CD4-positive, alpha-beta T cell treated with Interleukin-6 for 4 hours (primary cell): ENCODE measurements at regions not wholly inside any gene's neighbourhood (a gene's known extent, or its start where the extent isn't known, plus 50 kb on each side); places are given as distances from the start of the nearest gene placed in this dataset.

Experiments
- DNase-seq: peaks from one replicate; pipeline ENCODE4 v3.0.0-alpha.2; 2020; ENCODE audit warnings: mixed read lengths

DNA sequence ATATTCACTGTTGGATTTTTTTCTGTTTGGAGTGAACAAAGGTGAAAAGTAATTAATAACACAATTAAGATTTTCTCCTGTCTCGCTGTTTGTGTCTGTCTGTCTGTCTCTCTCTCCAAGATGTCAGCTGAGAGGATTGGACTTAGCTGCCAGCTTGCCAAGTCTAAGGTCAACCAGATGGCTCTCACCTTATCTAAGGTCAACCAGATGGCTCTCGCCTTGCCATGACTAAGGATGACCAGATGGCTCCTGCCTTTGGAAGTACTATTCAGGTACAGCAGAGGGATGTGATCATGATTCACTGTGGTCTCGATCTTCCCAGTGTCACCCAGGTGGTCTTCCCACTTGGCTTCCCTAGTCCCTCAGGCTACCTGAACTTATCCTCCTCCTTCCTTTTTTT, 1436.4 kb downstream of the UQCRFS1 start:
- no peak for DNase-seq

DNA sequence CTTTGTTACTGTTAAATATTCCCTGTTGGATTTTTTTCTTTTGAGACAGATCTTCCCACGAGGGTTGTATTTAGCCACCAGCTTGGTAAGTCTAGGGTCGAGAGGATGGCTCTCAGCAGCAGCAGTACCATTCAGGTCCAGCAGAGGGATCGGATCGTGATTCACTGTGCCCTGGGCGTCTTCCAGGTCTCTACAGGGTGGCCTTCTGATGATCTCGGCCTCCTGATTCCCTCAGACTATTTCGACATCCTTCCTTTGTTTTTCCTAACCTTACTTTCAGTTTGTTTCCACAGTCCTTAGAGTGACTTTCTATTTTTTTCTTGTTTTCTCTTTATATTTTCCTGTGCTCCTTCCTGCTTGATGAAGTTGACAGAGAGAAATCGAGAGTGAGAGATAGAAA, 1436.9 kb downstream of the UQCRFS1 start:
- no peak for DNase-seq

DNA sequence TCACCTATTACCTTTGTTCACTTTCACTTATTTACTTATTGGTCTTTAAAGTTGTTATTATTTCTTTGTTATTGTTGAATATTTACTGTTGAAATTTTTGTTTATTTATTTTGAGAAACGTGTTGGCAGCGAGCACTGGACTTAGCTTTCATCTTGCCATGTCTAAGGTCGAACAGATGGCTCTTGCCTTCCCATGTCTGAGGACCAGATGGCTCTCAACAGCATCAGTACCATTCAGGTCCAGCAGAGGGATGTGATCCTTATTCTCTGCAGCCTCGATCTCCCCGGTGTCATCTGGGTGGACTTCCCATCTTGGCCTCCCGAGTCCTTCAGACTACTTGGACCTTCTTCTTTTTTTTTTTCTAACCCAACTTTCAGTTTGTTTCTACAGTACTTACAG, 1437.6 kb downstream of the UQCRFS1 start:
- DNase-seq, result no peak

DNA sequence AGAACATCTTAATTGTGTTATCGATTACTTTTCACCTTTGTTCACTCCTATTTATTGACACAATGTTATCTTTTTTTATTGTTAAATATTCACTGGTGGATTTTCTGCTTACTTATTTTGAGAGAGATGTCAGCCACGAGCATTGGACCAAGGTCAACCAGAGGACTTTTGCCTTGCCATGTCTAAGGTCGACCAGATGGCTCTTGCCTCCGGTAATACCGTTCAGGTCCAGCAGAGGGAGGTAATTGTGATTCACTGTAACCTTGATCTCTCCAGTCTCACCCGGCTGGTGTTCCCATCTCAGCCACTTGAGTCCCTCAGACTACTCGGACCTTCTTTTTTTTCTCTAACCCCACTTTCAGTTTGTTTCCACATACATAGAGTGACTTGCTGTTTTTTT, 1438.1 kb downstream of the UQCRFS1 start:
- no peak for DNase-seq

DNA sequence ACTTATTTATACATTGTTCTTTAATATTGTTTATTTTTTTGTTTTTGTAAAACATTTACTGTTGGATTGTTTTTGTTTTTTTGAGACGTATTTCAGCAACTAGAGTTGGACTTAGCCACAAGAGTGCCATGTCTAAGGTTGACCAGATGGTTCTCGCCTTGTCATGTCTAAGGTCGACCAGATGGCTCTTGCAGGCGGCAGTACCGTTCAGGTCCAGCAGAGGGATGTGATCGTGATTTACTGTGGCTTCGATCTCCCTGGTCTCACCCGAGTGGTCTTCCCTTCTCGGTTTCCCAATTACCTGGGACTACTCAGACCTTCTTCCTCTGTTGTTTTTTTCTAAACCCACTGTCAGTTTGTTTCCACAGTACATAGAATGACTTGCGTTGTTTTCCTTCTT, 1438.6 kb downstream of the UQCRFS1 start:
- DNase-seq, result no peak

DNA sequence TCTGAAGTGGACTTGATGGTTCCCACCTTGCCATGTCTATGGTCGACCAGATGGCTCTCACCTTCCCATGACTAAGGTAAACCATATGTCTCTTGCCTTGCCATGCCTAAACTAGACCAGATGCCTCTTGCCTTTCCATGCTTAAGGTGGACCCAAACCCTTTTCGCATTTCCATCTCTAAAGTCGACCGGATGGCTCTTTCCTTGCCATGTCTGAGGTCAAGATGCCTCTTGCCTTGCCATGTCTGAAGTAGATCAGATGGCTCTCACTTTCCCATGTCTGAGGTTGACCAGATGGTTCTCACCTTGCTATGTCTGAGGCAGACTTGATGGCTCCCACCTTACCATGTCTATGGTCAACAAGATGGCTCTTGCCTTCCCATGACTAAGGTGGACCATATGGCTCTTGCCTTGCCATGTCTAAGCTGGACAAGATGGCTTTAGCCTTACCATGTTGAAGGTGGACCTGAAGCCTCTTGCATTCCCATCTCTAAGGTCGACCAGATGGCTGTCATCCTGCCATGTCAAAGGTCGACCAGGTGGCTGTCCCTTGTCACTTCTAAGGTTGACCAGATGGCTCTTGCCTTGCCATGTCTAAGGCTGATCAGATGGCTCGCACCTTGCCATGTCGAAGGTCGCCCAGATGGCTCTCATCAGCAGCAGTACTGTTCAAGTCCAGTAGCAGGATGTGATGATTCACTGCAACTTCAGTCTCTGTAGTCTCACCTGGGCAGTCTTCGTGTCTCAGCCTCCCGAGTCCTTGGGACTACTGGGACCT, 1439.4 kb downstream of the UQCRFS1 start:
- DNase-seq, result no peak

DNA sequence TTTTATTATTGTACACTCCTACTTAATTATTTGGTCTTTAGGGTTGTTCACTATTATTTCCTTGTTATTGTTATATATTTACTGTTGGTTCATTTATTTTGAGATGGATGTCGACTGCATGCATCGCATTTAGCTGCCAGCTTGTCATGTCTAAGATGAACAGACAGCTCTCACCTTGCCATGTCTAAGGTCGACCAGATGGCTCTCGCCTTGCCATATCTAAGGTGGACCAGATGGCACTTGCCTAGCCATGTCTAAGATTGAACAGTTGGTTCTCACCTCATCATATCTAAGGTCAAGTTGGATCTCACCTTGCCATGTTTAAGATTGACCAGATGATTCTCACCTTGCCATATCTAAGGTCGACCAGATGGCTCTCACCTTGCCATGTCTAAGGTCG, 1440.9 kb downstream of the UQCRFS1 start:
- DNase-seq, result no peak

DNA sequence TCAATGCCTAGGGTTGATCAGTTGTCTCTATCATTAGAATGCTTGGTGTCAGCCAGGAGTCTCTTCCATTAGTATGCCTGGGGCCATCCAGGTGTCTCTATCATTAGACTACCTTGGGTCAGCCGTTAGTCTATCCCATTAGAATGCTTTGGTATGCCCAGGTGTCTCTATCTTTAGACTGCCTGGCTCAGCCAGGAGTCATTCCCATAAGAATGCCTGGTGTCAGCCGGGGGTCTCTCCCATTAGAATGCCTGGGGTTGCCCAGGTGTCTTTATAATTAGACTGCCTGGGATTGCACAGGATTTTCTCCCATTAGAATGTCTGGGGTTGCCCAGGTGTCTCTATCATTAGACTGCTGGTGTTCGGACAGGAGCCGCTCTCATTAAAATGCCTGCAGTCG, 1442.9 kb downstream of the UQCRFS1 start:
- DNase-seq, result no peak

DNA sequence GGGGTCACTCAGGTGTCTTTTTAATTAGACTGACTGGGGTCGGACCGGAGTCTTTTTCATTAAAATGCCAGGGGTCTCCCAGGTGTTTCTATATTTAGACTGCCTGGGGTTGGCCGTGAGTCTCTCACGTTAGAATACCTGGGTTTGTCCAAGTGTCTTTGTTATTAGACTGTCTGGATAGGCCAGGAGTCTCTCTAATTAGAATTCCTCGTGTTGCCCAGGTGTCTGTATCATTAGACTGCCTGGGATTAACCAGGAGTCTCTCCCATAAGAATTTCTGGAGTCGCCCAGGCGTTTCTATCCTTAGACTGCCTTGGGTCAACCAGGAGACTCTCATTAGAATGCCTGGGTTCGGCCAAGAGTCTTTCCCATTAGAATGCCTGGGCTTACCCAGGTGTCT, 1445.7 kb downstream of the UQCRFS1 start:
- no peak for DNase-seq

DNA sequence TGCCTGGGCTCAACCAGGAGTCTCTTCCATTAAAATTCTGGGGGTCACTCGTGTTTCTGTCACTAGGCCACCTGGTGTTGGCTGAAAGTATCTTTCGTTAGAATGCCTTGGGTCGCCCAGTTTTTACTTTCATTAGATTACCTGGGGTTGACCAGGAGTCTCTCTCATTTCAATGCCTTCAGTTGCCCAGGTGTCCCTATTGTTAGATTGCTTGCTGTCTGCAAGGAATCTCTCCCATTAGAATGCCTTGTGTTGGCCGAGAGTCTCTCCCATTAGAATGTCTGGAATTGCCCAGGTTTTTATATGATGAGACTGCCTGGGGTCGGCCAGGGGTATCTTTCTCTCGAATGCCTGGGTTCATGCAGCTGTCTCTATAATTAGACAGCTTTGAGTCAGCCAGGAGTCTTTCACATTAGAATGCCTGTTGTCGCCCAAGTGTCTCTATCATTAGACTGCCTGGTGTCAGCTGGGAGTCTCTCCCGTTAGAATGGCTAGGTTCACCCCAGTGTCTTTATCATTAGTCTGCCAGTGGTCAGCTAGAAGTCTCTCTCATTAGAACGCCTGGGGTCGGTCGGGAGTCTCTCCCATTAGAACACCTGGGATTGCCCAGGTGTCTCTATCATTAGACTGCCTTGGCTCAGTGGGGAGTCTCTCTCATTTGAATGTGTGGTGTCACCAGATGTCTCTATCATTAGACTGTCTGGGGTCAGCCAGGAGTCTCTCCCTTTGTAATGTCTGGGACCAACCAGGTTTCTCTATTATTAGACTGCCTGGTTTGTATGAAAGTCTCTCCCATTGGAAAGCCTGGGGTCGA, 1446.8 kb downstream of the UQCRFS1 start:
- DNase-seq, result no peak

DNA sequence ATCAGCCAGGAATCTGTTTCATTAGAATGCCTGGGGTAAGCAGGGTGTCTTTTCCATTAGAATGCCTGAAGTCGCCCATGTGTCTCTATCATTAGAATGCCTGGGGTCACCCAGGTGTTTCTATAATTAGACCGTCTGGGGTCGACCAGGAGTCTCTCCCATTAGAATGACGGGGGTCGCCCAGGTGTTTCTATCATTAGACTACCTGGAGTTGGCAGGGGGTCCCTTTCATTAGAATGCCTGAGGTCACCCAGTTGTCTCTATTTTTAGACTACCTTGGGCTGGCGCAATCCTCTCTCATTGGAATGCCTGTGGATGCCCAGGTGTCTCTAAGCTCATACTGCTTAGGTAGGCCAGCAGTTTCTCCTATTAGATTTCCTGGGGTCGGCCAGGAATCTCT, 1447.6 kb downstream of the UQCRFS1 start:
- DNase-seq, result no peak

DNA sequence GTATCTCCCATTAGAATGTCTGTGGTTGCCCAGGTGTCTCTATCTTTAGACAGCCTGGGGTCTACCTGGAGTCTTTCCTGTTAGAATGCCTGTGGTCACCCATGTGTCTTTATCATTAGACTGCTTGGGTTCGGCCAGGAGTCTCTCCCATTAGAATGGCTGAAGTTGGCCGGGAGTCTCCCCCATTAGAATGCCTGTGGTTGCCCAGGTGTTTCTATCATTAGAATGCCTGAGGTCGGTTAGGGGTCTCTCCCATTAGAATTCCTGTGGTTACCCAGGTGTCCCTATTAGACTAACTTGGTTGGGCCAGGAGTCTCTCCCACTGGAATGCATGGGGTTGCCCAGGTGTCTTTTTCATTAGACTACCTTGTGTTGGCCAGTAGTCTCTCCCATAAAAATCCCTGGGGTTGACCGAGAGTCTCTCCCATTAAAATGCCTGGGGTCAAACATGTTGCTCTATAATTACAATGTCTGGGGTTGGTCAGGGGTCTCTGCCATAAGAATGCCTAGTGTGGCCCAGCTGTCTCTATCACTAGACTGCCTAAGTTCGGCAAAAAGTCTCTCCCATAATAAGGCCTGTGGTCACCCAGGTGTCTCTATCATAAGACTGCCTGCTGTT, 1448.7 kb downstream of the UQCRFS1 start:
- no peak for DNase-seq

DNA sequence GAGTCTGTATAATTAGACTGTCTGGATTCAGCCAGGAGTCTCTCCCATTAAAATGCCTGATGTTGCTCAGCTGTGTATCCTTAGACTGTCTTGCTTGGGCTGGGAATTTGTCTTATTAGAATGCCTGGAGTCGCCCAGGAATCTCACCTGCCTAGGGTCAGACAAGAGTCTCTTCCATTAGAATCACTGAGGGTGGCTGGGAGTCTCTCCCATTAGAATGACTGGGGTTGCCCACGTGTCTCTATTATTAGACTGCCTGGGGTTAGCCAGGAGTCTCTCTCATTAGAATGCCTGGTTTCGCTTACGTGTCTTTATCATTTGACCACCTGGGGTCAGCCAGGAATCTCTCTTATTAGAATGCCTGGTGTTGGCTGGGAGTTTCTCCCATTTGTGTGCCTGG, 1450.0 kb downstream of the UQCRFS1 start:
- DNase-seq, result no peak

DNA sequence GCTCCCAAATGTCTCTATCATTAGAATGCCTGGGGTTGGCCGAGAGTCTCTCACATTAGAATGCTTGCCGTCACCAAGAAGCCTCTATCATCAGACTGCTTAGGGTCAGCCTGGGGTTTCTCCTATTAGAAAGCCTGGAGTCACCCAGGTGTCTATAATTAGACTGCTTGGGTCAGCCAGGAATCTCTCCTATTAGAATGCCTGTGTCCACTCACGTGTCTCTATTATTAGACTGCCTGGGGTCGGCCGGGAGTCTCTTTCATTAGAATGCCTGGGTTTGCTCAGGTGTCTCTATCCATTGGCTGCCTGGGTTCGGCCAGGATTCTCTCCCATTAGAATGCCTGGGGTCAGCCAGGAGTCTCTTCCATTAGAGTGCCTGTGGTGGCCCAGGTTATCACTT, 1453.1 kb downstream of the UQCRFS1 start:
- no peak for DNase-seq

DNA sequence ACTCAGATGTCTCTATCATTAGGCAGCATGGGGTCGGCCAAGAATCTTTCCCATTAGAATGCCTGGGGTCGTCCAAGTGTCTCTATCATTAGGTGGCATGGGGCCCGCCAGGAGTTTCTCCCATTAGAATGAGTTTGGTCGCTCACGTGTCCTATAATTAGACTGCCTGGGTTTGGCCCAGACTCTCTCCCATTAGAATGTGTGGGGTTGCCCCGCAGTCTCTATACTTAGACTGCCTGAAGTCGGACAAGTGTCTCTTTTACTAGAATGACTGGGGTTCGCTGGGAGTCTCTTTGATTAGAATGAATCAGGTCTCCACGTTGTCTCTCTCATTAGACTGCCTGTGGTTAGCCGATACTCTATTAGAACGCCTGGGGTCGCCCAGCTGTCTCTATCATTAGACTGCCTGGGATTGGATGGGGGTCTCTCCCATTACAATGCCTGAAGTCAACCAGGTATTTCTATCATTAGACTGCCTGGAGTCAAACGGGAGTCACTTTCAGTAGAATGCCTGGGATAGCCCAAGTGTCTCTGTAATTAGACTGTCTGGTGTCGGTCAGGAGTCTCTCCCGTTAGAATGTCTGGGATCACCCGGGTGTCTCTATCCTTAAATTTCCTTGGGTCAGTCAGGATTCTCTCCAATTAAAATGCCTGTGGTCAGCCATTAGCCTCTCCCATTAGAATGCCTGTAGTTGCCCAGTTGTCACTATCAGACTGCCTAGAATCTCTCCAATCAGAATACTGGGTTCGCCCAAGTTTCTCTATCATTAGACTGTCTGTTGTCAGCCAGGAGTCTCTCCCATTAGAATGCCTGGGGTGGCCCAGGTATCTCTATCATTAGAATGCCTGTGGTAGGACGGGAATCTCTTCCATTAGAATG, 1454.1 kb downstream of the UQCRFS1 start:
- DNase-seq, result no peak

DNA sequence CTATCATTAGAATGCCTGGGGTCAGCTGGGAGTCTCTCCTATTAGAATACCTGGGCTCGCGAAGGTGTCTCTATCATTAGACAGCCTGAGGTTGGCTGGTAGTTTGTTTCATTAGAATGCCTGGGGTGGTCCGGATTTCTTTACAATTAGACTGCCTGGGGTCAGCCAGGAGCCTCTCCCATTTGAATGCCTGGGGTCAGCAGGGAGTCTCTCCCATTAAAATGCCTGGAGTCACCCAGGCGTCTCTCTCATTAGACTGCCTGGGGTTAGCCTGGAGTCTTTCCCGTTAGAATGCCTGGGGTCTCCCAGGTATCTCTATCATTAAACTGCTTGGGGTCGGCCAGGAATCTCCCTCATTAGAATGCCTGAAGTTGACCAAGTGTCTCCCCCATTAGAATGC, 1458.3 kb downstream of the UQCRFS1 start:
- no peak for DNase-seq

DNA sequence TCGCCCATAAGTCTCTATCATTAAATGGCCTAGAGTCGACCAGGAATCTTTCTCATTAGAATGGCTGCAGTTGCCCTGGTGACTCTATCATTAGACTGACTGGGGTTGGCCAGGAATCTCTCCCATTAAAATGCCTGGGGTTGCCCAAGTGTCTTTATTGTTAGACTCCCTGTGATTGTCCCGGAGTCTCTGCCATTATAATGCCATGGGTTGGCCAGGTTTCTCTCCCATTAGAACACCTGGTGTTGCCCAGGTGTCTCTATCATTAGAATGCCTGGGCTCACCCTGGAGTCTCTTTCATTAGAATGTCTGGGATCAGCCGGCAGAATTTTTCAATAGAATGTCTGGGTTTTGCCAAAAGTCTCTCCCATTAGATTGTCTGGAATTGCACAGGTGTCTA, 1459.3 kb downstream of the UQCRFS1 start:
- no peak for DNase-seq

DNA sequence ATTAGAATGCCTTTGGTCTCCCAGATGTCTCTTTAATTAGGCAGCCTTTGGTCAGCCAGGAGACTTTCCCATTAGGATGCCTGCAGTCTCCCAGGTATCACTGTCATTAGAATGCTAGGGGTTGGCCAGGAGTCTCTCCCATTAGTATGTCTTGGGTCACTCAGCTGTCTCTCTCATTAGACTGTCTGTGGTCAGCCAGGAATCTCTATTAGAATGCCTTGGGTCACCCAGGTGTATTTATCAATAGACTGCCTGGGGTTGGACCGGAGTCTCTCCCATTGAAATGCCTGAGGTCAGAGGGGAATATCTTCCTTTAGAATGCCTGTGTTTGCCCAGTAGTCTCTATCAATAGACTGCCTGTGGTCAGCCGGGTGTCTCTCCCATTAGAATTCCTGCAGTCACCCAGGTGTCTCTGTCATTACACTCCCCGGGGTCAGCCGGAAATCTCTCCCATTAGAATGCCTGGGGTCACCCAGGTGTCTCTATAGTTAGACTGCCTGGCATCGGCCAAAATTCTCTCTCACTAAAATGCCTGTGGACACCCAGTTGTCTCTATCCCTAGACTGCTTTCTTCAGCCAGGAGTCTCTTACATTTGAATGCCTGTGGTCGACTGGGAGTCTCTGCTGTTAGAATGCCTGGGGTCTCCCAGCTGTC, 1460.3 kb downstream of the UQCRFS1 start:
- DNase-seq, result no peak

DNA sequence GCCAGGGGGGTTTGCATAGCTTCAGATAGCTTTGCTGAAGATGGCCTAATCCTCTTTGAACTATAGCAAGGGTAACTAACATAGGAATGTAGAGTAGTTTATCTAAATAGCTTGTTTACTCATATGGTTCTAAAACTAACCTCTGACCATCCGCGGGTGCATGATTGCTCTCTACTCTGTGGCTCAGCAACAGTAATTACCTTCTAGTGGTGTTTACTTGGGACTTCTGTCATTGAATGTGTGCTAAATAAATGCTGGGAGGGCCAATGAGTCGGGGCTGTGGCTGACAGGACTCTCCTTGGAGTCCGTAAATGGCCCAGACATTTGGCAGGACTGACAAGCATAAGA, 1461.9 kb downstream of the UQCRFS1 start:
- DNase-seq, result no peak

DNA sequence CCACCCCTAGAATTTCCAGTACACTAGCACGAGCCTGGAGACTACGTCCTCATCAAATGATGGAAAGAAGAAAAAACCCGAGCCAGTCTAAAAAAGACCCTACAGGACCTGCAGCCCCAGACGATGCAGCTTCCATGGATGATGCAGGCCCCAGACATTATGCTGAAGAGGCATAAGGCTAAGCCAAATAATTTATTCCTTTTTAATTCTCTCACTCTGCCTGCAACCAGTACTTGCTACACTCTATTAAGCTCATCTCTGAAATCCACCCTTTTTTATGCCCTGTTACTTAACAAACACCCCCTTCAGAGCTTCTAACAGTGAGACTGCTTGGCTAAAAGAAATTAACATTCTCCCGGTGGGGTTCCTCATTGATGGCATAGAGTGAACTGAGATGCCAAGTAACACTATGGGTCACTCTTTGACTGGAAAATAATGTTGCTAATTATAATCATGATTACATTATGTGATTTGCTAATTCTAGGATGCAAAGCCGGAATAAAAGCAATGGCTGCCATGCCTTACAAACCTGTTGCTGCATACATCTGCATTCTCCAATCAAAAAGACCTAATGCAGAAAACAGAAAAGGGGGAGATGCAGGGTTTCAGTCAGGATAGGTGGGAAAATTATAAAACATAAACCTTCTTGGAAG, 1462.4 kb downstream of the UQCRFS1 start:
- DNase-seq, result no peak

DNA sequence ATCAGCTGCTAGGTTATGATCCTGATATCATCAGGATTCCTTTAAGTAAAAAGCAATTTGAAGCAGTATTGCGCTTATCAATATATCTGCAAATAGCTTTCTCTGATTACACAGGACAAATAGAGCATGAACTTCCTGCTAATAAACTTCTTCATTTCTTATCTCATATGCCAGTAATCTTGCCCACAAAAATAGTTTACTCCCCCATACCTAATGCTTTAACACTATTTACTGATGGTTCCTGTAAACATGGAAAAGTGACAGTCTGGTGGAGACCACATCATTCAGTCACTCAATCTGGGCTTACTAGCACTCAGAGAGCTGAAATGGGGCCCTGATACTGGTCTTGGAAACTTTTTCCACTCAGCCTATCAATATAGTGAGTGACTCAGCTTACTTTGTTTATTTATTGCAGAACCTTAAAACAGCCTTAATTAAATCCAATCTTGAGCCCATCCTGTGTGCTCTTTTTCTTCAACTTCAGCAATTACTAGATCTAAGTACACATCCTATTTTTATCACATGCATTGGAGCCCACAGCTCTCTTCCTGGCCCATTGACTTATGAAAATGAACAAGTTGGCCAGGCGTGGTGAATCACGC, 1464.3 kb downstream of the UQCRFS1 start:
- DNase-seq, result no peak
